Upper lobe of left lung (tissue), 4 donors: ENCODE measurements at regions not wholly inside any gene's neighbourhood (a gene's known extent, or its start where the extent isn't known, plus 50 kb on each side); places are given as distances from the start of the nearest gene placed in this dataset.

Source experiments
- CTCF ChIP-seq, 6 experiments: fragments of 450-650 bp in 4 of 6; fragments of 200-600 bp in 2 of 6; sonication (generic) in 2 of 6; IDR thresholded peaks; one replicate each; pipeline ENCODE4 v1.5.1; 2016 to 2019; ENCODE audit warnings: antibody characterized with exemption in 6 of 6
- POLR2AphosphoS5 ChIP-seq, 2 donors: sonication (generic); formaldehyde crosslinking; IDR thresholded peaks; one replicate each; pipeline ENCODE4 v1.5.1; 2017; ENCODE audit warnings: antibody characterized with exemption in 2 of 2

- TF ChIP-seq CTCF (IDR thresholded peaks at IDR 0.05) (no peak), POLR2AphosphoS5 (IDR thresholded peaks at IDR 0.05) (no peak)
Measured at GRCh38 chr16:86118467-86119307, 219.7 kb downstream of the IRF8 start.
